Activated CD4-positive, alpha-beta T cell treated with anti-CD3 and anti-CD28 coated beads, Interleukin-2, amount 50 U/mL, for 16 hours (primary cell): ENCODE measurements at regions not wholly inside any gene's neighbourhood (a gene's known extent, or its start where the extent isn't known, plus 50 kb on each side); places are given as distances from the start of the nearest gene placed in this dataset.
A peak's percentile ranks its signal among the peaks of the same experiment; 100 is the strongest.
"Not testable (repeated sequence)": the region's sequence is repeated elsewhere in the genome, so short reads cannot be mapped to it uniquely, and the experiment has no call there.

Experiments used
- DNase-seq: peaks from one replicate; pipeline ENCODE4 v3.0.0-alpha.2; 2020

GRCh38 chr10:117601716-117602115 is 59.2 kb downstream of the EMX2 start:
- no peak for DNase-seq

- DNase-seq, result no peak
These were observed 60.5 kb downstream of the EMX2 start for GRCh38 chr10:117603081-117603480.

DNA sequence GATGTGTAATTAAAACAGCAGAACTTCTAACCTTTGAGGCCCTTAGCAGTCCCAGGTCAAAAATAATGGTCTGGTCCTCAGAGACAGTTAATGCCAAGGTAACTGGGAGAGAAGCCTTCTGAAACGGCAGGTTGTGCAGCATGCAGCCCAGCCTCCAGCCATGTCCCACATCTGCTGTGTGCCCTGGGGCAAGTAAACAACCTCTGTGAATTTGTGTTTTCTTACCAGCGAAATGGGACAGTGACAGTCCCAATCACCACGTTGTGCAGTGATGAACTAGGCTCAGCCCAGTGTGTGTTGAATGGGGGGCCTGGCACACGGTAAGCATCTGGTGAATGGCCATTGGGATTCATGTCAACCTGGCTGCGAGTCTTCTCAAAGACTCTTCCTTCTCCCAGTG is 61.2 kb downstream of the EMX2 start:
- DNase-seq, result no peak

DNA sequence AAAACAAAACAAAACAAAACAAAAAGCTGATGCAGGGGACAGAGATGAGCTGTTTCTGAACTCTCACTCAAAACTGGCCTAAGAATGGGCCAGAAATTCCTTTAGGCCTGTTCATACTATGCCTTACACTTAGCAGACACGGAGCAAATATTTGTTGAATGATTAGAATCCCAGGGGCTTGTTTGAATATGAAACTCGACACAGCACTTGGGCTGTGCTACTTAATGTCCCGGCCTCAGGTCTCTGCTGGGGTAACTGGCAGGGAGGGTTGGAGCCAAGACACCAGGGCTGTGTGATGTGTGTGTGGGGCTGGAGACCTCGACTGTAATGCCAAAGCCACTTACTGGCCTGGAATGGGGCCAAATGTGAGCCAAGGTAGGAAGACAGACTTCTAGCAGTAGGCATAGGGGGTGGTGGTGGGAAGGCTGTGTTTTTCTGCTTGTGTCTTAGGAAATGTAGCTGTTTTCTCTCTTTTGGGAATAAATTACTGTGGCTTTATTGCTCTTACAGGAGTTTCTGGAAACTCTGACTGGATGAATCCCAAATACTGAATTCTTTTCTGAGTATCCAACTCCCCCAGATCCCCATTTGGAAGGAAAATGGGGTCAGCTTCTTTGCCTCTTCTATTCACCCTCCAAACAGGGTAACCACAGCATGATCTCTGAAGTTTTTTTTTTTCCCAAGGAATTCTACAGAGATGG is 66.7 kb downstream of the EMX2 start:
- DNase-seq, result no peak

GRCh38 chr10:117609796-117610170 is 67.2 kb downstream of the EMX2 start:
- DNase-seq, result no peak

DNA sequence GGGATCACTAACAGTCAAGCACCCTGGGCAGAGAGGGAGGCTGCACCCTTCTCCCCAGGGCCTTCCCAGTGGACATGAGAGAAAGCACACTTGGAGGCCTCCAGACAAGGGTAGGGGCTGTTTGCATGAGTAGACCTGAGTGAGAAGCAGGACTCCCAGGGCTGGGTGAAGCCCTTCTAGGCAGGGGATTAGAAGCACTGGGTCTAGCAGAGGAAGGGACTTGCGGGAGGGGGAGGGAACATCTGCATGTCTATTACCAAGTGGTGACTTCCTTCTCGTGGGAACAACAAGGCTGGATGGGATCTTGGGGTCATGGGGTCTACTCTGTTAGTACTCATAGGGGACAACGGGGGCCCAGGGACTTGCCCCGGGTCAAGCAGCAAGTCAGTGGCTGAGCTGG is 67.8 kb downstream of the EMX2 start:
- no peak for DNase-seq

DNA sequence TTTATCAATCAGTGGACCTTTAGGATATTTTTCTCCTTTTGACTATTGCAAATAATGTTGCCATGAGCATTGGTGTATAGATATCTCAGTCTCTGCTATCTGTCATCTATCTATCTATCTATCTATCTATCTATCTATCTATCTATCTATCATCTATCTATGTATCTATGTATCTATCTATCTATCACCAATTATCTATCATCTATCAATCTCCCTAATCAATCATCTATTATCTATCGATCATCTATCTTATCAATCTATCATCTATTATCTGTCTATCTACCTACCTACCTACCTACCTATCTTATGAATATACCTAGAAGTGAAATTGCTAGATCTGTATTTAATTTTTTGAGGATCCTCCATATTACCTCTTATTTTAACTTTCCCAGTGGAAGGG is 69.6 kb downstream of the EMX2 start:
- DNase-seq, result no peak

DNA sequence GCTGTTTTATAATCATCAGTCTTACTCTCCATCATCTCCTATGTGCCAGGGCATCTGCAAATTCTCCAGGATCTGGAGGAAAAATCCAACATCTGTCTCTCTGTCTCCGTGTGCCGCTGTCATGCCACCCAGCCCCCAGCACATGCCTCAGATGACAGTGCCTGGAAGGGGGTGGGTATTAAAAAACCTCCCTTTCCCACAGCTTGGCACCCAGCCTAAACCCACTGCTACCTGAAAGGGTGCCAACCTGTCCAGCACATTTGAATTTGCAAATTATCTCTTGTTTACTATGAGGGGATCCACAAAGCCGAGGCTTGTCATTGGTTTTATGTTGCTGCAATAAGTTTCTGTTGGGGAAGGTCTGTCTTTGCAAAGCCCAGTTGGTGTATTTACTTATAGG is 73.1 kb downstream of the EMX2 start:
- DNase-seq, result no peak

DNA sequence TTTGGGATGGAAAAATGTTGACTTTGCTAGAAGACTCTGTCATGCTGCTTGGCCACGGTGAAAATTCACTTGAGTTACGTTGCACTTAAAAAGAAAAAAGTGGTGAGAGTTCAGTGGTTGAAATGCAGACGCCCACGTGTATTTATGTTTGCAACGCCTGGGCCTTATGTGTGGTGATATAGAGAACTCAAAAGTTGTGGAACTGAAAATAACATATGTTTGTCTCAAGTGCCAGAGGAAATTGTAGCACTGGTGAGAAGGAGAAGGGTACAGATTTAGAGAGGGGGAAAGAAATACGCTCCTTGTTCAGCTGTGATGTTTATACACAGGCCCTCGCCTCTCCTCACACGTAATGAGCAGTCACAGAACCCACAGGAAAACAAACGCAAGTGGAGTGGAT is 73.6 kb downstream of the EMX2 start:
- no peak for DNase-seq

- DNase-seq, result no peak
These were observed 74.5 kb downstream of the EMX2 start for GRCh38 chr10:117617086-117617485.

DNA sequence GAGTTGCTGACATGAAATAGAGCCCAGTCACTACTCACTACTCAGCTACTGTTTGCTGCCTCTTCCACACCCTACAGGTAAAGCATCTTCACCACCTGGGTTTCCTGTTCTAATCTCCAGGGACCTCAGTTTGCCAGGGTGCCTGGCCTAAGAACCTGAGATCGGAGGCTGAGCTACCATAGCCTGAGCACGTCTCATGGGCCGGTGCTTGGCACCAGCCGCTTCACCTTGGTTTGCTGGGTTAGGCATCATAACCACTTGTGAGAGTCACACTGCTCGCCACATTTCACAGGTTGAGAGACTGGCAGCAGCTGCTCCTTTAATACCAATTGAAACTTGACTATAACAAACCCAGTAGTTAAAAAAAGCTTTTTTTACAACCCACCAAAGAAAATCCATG is 75.1 kb downstream of the EMX2 start:
- DNase-seq, result no peak

DNA sequence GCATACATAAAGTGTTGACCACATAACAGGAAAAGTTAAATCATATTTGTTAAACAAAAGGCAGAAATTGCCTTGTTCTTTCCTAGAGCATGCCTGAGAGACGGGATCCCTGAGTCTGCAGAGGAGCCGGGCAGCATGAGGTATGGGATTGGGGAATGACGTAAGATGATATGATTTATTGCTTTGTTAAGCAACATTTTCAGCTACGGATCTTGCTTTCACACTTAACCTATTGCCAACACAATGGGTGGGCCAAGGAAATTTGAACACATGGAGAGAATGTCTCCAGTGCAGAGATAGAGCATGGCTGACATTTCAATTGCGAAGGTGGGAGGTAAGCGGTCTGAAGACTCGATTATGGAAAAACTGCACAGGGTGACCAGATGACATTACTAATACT is 76.7 kb downstream of the EMX2 start:
- DNase-seq, result no peak

DNA sequence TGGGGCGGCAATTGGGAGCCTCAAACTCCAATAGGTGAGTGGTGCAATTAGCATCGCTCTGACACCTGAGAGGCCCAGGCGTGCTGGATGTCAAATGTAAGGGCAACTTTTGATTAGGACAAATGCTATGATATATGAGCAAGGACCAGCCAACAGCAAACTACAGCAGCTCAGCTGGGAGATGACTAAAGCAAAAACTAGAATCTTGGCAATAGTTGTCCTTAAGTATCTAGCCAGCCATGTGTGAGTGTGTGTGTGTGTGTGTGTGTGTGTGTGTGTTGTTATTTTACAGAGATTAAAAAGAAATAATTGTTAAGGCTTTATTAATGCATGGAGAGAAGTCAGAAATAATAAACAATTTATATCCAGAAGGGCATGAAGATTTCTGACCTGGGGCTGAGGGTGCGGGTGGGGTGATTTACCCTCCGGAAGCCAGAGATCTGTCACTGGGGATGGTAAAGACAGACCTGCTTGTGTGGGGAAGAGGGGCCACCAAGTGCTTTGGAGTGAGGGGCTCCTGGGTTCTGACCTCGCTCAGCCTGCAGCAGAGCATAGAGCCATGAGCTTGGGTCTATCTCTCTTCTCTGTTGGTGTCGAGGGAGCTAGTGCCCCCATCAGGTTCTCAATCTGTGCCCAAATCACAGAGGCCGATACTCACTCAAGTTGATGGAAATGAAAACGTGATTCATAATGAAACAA is 77.3 kb downstream of the EMX2 start:
- peak; percentile 23 for DNase-seq

DNA sequence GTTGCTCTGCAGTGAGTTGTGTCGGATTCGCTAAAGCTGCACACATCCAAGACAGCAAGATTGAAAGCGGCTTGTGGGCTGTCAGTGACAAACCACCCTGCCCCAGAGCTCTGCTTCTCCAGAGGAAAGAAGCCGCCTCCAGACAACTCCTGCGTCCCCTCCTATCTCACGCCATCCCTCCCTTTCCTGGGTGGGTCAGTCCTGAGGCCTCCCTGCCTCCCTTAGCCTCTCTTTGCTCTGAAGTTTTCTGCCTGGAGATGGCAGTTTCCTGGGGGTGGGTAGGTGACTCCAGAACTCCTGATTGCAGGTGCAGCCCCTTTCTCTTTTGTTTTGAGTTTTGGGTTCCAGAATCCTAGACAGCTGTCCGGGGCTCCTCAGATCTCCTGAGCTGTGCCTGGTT is 78.7 kb downstream of the EMX2 start:
- DNase-seq, result no peak

DNA sequence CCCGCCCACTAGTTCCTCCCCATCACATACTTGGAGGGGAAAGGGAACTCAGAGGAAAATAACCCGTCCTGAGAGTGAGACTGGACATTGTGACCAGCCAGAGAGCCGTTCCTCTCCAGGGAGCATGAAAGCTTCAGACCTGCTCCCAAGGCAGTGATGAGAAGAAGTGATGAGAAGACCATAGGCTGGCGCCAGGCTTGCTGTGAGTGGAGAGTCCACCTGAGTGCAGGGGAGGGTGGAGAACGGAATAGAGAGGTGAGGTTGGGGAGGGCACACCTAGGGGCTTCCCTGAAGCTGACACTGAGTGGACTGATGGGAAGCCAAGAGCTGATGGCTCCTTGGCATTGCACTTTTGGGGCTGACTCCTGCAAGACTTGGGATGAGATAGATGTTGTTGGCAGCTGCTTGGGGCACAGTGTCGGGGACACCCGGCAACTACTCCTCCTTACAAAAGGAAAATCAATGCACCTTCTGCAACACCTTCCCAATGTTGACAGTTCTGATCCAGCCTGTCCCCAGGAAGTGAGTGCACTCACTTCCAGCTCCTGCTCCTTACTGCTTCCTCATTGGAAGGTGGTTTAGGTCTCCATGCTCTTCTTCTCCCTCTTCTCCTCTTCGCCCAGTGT is 79.4 kb downstream of the EMX2 start:
- no peak for DNase-seq

DNA sequence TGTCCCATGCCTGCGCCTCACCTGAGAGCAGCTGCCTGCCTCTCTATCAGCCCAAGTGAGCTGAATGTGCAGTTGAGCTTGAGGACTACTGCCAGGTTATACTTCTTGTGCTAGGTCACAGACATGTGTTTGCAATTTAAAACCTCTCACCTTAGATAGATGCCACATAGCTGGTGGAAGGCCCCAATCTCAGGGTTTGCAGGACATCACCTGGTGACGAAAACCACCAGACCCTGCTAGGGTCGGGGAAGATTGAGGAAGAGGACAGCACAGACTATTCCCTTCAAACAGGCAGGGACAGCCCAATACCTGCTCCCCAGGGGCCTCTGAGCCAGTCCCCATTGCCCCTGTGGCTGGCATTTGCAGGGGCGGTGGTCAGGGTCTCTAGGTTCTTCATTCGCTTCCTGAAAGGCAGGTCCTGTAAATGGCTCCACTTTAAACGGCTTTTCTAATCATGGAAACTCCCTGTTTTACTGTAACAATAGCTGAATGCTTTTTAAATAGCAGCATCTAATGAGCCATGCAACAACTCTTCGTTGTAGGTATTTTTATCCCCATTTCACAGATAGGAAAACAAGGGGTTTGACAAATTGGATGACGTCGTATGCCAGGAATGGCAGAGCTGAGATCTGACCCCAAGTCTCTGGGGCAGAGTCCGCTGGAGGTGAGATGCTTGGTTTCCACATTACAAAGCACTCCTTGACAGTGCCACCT is 80.1 kb downstream of the EMX2 start:
- DNase-seq, result no peak

DNA sequence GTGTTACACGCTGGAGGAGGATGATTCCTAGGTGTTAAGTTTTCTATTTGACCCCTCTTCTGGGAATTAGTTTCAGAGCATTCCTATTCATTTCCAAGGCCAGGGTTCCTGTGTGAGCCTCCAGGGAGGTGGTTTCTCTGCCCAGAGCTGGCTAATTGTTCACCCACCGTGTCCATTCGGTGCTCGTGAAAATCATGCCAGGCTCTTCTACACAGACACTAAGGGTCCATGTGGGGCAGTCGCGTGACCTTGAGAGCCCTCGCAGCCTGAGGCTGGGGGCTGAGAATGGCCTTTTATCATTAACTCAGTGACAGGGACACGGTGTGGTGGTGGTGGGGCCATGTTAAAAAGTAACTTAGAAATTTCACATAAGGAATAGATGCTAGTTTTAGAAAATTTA is 83.7 kb downstream of the EMX2 start:
- DNase-seq, result no peak

DNA sequence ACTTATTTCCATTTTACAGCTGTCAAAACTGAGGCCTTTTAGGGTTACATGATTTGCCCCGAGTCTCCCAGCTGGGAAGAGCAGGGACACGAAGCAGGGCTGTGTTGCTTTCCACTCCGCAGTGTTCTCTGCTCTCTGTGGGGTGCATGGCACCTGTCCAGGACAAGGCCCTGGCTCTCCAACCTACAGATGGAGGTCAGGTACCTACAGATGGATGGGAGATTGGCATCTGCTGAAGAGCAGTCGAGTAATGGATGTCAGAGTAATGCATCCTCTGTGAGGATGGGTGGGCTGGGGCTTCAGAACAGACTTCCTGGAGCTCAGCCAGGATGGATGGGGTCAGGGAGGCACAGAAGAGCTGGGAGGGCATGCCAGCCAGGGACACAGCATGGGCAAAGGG is 85.0 kb downstream of the EMX2 start:
- DNase-seq, result no peak

GRCh38 chr10:117629717-117630116 is 87.2 kb downstream of the EMX2 start:
- DNase-seq, result not testable (repeated sequence)

- no peak for DNase-seq
These were observed 89.0 kb downstream of the EMX2 start for GRCh38 chr10:117631276-117632145.

DNA sequence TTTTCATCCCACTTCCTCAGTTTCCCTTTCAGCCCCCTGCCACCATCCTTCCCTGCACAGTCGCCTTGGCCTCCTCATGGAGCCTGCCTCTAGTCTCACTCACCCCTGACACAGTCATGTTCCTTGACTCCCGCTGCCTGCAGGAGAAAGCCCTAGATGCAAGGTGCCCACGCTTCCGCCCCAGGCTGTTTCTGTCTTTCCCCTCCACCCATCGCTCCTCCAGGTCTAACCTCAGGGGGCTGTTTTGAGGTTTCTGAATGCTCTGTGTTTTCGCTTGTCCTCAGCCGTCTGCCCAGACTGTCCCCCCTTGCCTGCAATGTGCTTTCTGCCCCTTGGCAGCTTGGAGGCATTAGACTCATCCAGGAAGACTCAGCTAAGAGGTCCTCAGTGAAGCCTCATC is 89.9 kb downstream of the EMX2 start:
- no peak for DNase-seq

DNA sequence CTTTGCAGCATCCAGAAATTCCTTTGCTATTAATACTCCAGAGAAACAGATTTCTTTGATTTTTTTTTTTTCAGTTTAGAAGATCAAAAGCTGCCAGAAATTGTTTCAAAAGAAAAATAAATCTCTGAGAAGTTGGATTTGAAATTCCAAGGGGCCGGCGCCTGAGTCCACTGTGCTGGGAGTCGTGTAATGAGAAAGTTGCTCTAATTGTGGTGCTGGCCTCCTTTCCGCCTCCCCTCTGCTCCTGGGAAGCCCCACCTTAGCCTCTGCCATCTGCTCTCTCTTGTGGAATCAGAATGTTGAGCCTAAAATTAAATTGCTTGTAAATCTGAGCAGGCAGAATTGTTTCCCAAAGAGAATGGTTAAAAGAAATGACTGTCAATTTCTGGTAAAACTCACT is 93.3 kb downstream of the EMX2 start:
- DNase-seq, result no peak

- no peak for DNase-seq
These were observed 95.7 kb downstream of the EMX2 start for GRCh38 chr10:117638200-117638599.
